MM.1S (cell line): ENCODE measurements at regions not wholly inside any gene's neighbourhood (a gene's known extent, or its start where the extent isn't known, plus 50 kb on each side); places are given as distances from the start of the nearest gene placed in this dataset.

ENCODE experiments used
- CTCF ChIP-seq: fragments of 300-600 bp; sonication (generic); IDR thresholded peaks from 2 replicates; pipeline ENCODE4 v1.5.1; 2016; ENCODE audit warnings: antibody characterized with exemption, low read length, mixed read lengths
- EZH2phosphoT487 ChIP-seq: fragments of 300-600 bp; sonication (generic); IDR thresholded peaks from 2 replicates; pipeline ENCODE4 v1.6.1; 2018; ENCODE audit warnings: antibody characterized with exemption, low read length

GRCh38 chr2:6168485-6168884, 476.3 kb downstream of the SOX11 start:
- TF ChIP-seq CTCF (no peak), EZH2phosphoT487 (no peak)
